Activated CD4-positive, alpha-beta memory T cell treated with anti-CD3 and anti-CD28 coated beads, Interleukin-2, amount 10 ng/mL, durations not matched to agents 7 days and 5 days (primary cell): ENCODE measurements at regions not wholly inside any gene's neighbourhood (a gene's known extent, or its start where the extent isn't known, plus 50 kb on each side); places are given as distances from the start of the nearest gene placed in this dataset.

Experiments used
- CTCF ChIA-PET: fragments of 350-600 bp; sonication (Branson Sonifier 250); formaldehyde crosslinking; loops from one replicate; lab custom pipeline; 2021; ENCODE audit warnings: antibody characterized with exemption, inconsistent platforms; lab: Charles Lee
- POLR2A ChIA-PET: fragments of 350-600 bp; sonication (Branson Sonifier 250); formaldehyde crosslinking; loops from one replicate; lab custom pipeline; 2021; ENCODE audit warnings: antibody characterized with exemption; lab: Charles Lee
- DNase-seq: peaks from one replicate; pipeline ENCODE4 v3.0.0-alpha.2; 2020
- H3K27ac Mint-ChIP-seq: one replicate; pipeline ENCODE4 v1.8.0; 2021; ENCODE audit warnings: mild to moderate bottlenecking, mixed read lengths
- H3K27me3 Mint-ChIP-seq: one replicate; pipeline ENCODE4 v1.8.0; 2021; ENCODE audit warnings: mixed read lengths
- H3K36me3 Mint-ChIP-seq: one replicate; pipeline ENCODE4 v1.8.0; 2021; ENCODE audit warnings: low read depth, mixed read lengths
- H3K4me1 Mint-ChIP-seq: one replicate; pipeline ENCODE4 v1.8.0; 2021; ENCODE audit warnings: mixed read lengths
- H3K4me3 Mint-ChIP-seq: one replicate; pipeline ENCODE4 v1.8.0; 2021; ENCODE audit warnings: mild to moderate bottlenecking, mixed read lengths
- H3K9me3 Mint-ChIP-seq: one replicate; pipeline ENCODE4 v1.8.0; 2021; ENCODE audit warnings: mixed read lengths

DNA sequence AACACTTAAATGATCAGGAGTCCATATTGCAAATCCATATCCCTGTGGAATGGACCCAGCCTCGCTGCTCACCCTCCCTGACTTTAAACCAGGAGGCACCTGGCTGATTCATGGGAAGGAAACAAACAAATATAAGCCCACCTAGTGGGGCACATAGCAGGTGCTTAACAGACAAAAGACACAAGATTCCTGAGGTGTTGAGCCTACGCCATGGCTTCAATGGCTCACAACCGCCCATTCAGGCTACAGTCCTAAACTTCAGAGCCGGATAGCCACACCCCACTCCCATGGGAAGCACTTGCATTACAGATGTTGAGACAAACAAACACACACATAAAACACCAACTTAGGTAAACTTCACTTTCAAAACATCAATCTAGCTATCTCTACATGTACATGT, 359.9 kb downstream of the ICE1 start:
- no peak overlapping the region for H3K4me3 Mint-ChIP-seq
- H3K27ac Mint-ChIP-seq, result no peak overlapping the region
- peaks cover 2% of the 10 kb centered on the region for H3K9me3 Mint-ChIP-seq
- CTCF ChIA-PET, result no interaction called here
- H3K27me3 Mint-ChIP-seq, result no peaks in the 10 kb centered on the region
- POLR2A ChIA-PET, result no interaction called here
- no peaks in the 10 kb centered on the region for H3K4me1 Mint-ChIP-seq
- no peaks in the 10 kb centered on the region for H3K36me3 Mint-ChIP-seq
- no peak for DNase-seq

- ChIA-PET CTCF (no interaction called here), POLR2A (no interaction called here)
- Mint-ChIP-seq H3K4me3 (no peak overlapping the region), H3K27me3 (no peaks in the 10 kb centered on the region), H3K27ac (no peak overlapping the region), H3K4me1 (no peaks in the 10 kb centered on the region), H3K9me3 (peaks cover 2% of the 10 kb centered on the region), H3K36me3 (no peaks in the 10 kb centered on the region)
- no peak for DNase-seq
These were observed 358.9 kb downstream of the ICE1 start for GRCh38 chr5:5781335-5781734.

- ChIA-PET CTCF (no interaction called here), POLR2A (no interaction called here)
- Mint-ChIP-seq H3K36me3 (no peaks in the 10 kb centered on the region), H3K9me3 (no peaks in the 10 kb centered on the region), H3K4me1 (no peaks in the 10 kb centered on the region), H3K4me3 (no peak overlapping the region), H3K27ac (no peak overlapping the region), H3K27me3 (no peaks in the 10 kb centered on the region)
- DNase-seq, result no peak
These were observed 357.8 kb downstream of the ICE1 start for GRCh38 chr5:5780253-5780652.

DNA sequence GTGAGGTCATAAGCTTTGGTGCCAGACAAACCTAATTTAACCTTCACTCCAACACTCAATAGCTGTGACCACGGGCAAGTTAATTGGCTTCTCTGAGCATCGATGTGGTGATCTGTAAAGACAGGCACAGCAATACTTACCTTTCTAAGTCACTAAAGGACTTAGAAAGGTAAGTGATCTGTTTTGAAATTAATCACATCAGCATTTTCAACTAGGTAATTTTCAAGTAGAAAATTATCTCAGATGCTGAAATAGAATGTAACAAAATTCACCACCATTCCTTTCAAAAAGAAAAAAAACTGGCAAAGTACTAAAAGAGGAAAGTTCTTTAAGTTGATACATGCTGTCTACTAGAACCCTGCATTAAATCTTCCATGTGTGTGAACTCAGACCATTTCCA, 354.5 kb downstream of the ICE1 start:
- Mint-ChIP-seq H3K27me3 (no peaks in the 10 kb centered on the region), H3K4me1 (no peaks in the 10 kb centered on the region), H3K36me3 (no peaks in the 10 kb centered on the region), H3K27ac (no peak overlapping the region), H3K9me3 (no peaks in the 10 kb centered on the region), H3K4me3 (no peak overlapping the region)
- DNase-seq, result no peak
- POLR2A ChIA-PET, result no interaction called here
- CTCF ChIA-PET, result no interaction called here

GRCh38 chr5:5772202-5772601, 349.7 kb downstream of the ICE1 start:
- POLR2A ChIA-PET, result no interaction called here
- CTCF ChIA-PET, result no interaction called here
- Mint-ChIP-seq H3K4me3 (no peak overlapping the region), H3K4me1 (no peaks in the 10 kb centered on the region), H3K27ac (no peak overlapping the region), H3K9me3 (no peaks in the 10 kb centered on the region), H3K36me3 (no peaks in the 10 kb centered on the region), H3K27me3 (no peaks in the 10 kb centered on the region)
- no peak for DNase-seq

GRCh38 chr5:5770825-5771224, 348.3 kb downstream of the ICE1 start:
- Mint-ChIP-seq H3K4me1 (no peaks in the 10 kb centered on the region), H3K27me3 (no peaks in the 10 kb centered on the region), H3K4me3 (no peak overlapping the region), H3K36me3 (no peaks in the 10 kb centered on the region), H3K9me3 (no peaks in the 10 kb centered on the region), H3K27ac (no peak overlapping the region)
- POLR2A ChIA-PET, result no interaction called here
- CTCF ChIA-PET, result no interaction called here
- DNase-seq, result no peak

DNA sequence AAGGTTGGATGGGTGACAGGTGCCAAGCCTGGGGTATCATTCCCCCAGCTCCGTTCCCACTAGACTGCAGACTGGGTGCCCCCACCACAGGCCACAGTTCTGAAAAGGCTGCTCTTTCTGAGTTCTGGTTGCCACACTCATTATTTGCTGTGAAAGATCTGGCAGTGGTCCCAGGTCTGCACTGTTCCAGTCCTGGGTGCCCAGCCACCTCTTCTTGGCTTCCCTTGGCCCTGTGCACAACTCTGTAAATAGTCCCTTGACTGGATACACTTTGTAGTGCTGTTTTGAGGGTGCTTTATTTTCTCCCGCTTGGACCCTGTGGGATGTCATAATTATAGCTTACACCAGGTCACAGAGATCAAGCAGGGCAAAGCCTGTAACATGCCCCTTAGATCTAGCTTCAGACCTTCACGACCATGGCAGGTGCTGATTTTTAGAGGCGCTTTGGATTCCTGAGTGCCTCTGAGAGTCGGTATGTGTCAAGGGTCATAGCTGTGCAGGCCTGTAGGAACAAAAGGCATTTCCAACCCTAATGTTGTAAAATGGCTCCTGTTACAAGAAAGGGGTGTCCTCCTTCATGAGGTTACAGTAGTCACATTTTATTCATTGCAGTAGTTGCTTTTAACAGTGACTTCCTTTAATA, 344.9 kb downstream of the ICE1 start:
- H3K4me1 Mint-ChIP-seq, result no peaks in the 10 kb centered on the region
- no peak for DNase-seq
- ChIA-PET POLR2A (no interaction called here), CTCF (no interaction called here)
- H3K9me3 Mint-ChIP-seq, result no peaks in the 10 kb centered on the region
- no peaks in the 10 kb centered on the region for H3K36me3 Mint-ChIP-seq
- H3K27ac Mint-ChIP-seq, result no peak overlapping the region
- no peaks in the 10 kb centered on the region for H3K27me3 Mint-ChIP-seq
- H3K4me3 Mint-ChIP-seq, result no peak overlapping the region

- no peak for DNase-seq
- POLR2A ChIA-PET, result no interaction called here
- Mint-ChIP-seq H3K9me3 (no peaks in the 10 kb centered on the region), H3K4me3 (no peak overlapping the region), H3K4me1 (no peaks in the 10 kb centered on the region), H3K36me3 (no peaks in the 10 kb centered on the region), H3K27me3 (no peaks in the 10 kb centered on the region), H3K27ac (no peak overlapping the region)
- CTCF ChIA-PET, result no interaction called here
These were observed 342.8 kb downstream of the ICE1 start for GRCh38 chr5:5765066-5765850.

GRCh38 chr5:5764246-5764645, 341.8 kb downstream of the ICE1 start:
- Mint-ChIP-seq H3K9me3 (no peaks in the 10 kb centered on the region), H3K36me3 (no peaks in the 10 kb centered on the region), H3K4me3 (no peak overlapping the region), H3K27ac (no peak overlapping the region), H3K4me1 (no peaks in the 10 kb centered on the region), H3K27me3 (no peaks in the 10 kb centered on the region)
- POLR2A ChIA-PET, result no interaction called here
- DNase-seq, result no peak
- CTCF ChIA-PET, result no interaction called here

DNA sequence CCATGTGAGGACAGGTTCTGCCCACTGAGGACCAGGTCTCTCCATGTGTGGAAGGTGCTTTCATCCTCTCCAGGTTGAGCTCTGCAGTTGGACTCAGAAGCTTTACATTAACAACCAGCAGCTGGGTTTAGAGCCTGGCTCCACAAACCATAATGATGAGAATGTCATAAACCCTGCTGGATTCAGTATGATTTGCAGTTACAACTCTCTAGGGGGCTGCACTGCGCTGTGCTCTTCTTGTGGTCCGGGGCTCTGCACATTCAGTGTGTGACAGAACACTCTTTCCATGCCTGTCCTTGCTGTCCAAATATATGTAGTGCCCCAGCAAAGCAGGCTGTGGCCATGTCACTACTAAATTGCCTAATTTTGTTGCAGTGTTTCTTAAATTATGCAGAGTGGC, 334.3 kb downstream of the ICE1 start:
- H3K9me3 Mint-ChIP-seq, result no peaks in the 10 kb centered on the region
- H3K27me3 Mint-ChIP-seq, result no peaks in the 10 kb centered on the region
- ChIA-PET CTCF (no interaction called here), POLR2A (no interaction called here)
- H3K4me1 Mint-ChIP-seq, result no peaks in the 10 kb centered on the region
- H3K27ac Mint-ChIP-seq, result no peak overlapping the region
- H3K4me3 Mint-ChIP-seq, result no peak overlapping the region
- H3K36me3 Mint-ChIP-seq, result no peaks in the 10 kb centered on the region
- no peak for DNase-seq

DNA sequence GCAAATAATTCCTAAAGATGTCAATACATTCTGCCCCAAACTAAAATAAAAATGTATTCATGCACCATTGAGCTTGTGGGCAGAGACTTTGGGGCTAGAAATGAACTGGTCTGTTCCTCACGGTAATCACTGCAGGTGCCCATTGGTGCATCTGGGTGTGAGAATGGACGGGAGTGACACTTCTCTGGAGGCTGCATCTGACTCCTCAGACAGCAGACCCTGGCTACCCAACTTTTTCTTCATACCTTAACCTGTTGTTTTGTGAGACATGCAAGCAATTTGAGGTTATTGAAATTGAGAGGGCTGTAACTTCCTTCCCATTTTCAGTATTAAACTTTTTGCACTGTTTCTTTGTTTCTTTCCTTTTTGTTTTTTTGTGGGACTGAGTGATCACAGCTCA, 333.4 kb downstream of the ICE1 start:
- H3K4me1 Mint-ChIP-seq, result peaks cover 5% of the 10 kb centered on the region
- ChIA-PET POLR2A (no interaction called here), CTCF (no interaction called here)
- H3K27me3 Mint-ChIP-seq, result peaks cover 2% of the 10 kb centered on the region
- no peak overlapping the region for H3K4me3 Mint-ChIP-seq
- no peaks in the 10 kb centered on the region for H3K9me3 Mint-ChIP-seq
- no peaks in the 10 kb centered on the region for H3K36me3 Mint-ChIP-seq
- no peak for DNase-seq
- H3K27ac Mint-ChIP-seq, result no peak overlapping the region

- Mint-ChIP-seq H3K36me3 (no peaks in the 10 kb centered on the region), H3K27me3 (peaks cover 3% of the 10 kb centered on the region), H3K4me3 (no peak overlapping the region), H3K4me1 (peaks cover 5% of the 10 kb centered on the region), H3K9me3 (no peaks in the 10 kb centered on the region), H3K27ac (no peak overlapping the region)
- CTCF ChIA-PET, result no interaction called here
- POLR2A ChIA-PET, result no interaction called here
- DNase-seq, result no peak
These were observed 330.4 kb downstream of the ICE1 start for GRCh38 chr5:5752844-5753243.

DNA sequence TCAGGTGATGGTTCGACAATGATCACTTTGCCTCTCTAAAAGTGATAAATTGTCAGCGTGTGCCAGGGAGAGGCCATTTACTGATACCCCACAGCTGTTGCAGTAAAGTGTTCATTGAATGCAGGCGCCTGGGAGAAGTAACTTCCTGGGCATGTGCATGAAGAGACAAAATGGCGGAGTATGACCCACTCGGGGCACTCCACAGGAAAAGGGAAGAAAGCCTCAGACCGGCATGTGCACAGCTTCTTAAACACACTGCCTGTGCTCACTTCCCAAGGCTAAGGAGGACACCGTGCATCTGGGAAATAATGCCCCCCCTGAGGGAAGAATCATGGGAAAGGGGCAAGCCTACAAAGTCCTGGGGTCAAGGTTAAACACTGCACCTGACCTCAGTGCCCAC, 329.5 kb downstream of the ICE1 start:
- Mint-ChIP-seq H3K4me1 (peaks cover 5% of the 10 kb centered on the region), H3K4me3 (no peak overlapping the region), H3K9me3 (no peaks in the 10 kb centered on the region), H3K27me3 (peaks cover 3% of the 10 kb centered on the region), H3K36me3 (no peaks in the 10 kb centered on the region), H3K27ac (no peak overlapping the region)
- ChIA-PET CTCF (no interaction called here), POLR2A (no interaction called here)
- no peak for DNase-seq

DNA sequence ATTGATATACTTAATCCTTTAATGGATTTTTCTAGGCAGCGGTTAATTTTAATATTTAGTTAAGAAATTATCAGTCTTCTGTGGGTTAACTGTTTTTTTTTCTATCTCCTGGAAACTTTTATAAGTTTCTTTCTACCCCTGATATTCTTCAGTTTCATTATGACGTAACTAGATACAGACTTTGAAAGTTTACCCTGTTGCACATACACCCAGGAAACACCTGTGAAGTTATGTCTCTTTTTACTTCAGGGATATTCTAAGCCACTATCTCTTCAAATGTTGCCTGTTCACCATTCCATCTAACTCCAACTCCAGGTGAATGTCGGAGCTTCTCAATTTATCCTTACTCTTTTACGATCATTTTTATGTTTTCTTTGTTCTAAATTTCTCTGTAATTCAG, 329.0 kb downstream of the ICE1 start:
- Mint-ChIP-seq H3K4me3 (no peak overlapping the region), H3K27me3 (peaks cover 3% of the 10 kb centered on the region), H3K27ac (no peak overlapping the region), H3K36me3 (no peaks in the 10 kb centered on the region), H3K9me3 (peaks cover 2% of the 10 kb centered on the region), H3K4me1 (peaks cover 5% of the 10 kb centered on the region)
- ChIA-PET CTCF (no interaction called here), POLR2A (no interaction called here)
- DNase-seq, result no peak
